ENCODE measurements at regions not wholly inside any gene's neighbourhood (a gene's known extent, or its start where the extent isn't known, plus 50 kb on each side); places are given as distances from the start of the nearest gene placed in this dataset.

DNA sequence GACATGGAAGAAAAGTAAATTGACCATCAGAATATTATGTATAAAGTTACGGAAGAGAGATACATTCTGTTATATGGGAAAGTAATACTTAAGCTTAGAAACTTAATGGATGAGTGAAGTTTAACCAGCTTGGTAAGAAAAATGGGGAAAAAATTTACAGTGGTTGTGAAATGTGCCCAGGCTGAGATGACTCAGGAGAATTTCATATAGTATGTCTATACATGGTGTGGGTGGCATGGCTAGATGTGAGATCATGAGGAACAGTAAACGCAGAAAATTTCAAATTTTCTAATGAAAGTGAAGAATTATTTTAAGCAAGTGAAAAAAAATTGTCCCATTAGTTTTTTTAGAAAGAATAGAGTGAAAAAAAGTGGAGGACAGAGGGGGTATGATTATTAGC, 552.5 kb upstream of the SORCS1 start:
- TF ChIP-seq RFX5 (IDR thresholded peaks at IDR 0.05; ENCODE audit: low read depth, low read length): no peak
- TF ChIP-seq, protein P1, sequence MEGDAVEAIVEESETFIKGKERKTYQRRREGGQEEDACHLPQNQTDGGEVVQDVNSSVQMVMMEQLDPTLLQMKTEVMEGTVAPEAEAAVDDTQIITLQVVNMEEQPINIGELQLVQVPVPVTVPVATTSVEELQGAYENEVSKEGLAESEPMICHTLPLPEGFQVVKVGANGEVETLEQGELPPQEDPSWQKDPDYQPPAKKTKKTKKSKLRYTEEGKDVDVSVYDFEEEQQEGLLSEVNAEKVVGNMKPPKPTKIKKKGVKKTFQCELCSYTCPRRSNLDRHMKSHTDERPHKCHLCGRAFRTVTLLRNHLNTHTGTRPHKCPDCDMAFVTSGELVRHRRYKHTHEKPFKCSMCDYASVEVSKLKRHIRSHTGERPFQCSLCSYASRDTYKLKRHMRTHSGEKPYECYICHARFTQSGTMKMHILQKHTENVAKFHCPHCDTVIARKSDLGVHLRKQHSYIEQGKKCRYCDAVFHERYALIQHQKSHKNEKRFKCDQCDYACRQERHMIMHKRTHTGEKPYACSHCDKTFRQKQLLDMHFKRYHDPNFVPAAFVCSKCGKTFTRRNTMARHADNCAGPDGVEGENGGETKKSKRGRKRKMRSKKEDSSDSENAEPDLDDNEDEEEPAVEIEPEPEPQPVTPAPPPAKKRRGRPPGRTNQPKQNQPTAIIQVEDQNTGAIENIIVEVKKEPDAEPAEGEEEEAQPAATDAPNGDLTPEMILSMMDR (conservative IDR thresholded peaks at IDR 0.05; ENCODE audit: low read depth, low read length): no peak
- no peak for TF ChIP-seq CEBPB (IDR thresholded peaks at IDR 0.05; ENCODE audit: low read depth, low read length)
- no peak for TF ChIP-seq RCOR1 (IDR thresholded peaks at IDR 0.05; ENCODE audit: insufficient replicate concordance, low read length)
- no peak for TF ChIP-seq POLR2A (IDR thresholded peaks at IDR 0.05; ENCODE audit: low read depth, low read length)
- no peak for TF ChIP-seq BHLHE40 (IDR thresholded peaks at IDR 0.05; ENCODE audit: low read depth, low read length)
- TF ChIP-seq RAD21 (IDR thresholded peaks at IDR 0.05; ENCODE audit: low read length): no peak
- TF ChIP-seq FOS (IDR thresholded peaks at IDR 0.05; ENCODE audit: low read depth, low read length): no peak
- TF ChIP-seq, protein P2, sequence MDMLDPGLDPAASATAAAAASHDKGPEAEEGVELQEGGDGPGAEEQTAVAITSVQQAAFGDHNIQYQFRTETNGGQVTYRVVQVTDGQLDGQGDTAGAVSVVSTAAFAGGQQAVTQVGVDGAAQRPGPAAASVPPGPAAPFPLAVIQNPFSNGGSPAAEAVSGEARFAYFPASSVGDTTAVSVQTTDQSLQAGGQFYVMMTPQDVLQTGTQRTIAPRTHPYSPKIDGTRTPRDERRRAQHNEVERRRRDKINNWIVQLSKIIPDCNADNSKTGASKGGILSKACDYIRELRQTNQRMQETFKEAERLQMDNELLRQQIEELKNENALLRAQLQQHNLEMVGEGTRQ (IDR thresholded peaks at IDR 0.05; ENCODE audit: low read depth, low read length): no peak
- TF ChIP-seq, protein P3, sequence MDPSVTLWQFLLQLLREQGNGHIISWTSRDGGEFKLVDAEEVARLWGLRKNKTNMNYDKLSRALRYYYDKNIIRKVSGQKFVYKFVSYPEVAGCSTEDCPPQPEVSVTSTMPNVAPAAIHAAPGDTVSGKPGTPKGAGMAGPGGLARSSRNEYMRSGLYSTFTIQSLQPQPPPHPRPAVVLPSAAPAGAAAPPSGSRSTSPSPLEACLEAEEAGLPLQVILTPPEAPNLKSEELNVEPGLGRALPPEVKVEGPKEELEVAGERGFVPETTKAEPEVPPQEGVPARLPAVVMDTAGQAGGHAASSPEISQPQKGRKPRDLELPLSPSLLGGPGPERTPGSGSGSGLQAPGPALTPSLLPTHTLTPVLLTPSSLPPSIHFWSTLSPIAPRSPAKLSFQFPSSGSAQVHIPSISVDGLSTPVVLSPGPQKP (IDR thresholded peaks at IDR 0.05; ENCODE audit: borderline replicate concordance, low read depth, low read length): no peak
- no peak for TF ChIP-seq SMC3 (IDR thresholded peaks at IDR 0.05; ENCODE audit: low read depth, low read length)
- TF ChIP-seq MAZ (IDR thresholded peaks at IDR 0.05; ENCODE audit: borderline replicate concordance, low read depth, low read length): no peak

Measured in IMR-90 (cell line).